Neutrophil (primary cell): ENCODE measurements at regions not wholly inside any gene's neighbourhood (a gene's known extent, or its start where the extent isn't known, plus 50 kb on each side); places are given as distances from the start of the nearest gene placed in this dataset.

Experiments used
- H3K27ac ChIP-seq: fragments of 200-600 bp; sonication (generic); 2 replicates; pipeline ENCODE4 v1.5.1; 2016; ENCODE audit warnings: mild to moderate bottlenecking, moderate library complexity
- H3K27me3 ChIP-seq: fragments of 200-600 bp; sonication (generic); 2 replicates; pipeline ENCODE4 v1.6.0; 2016; ENCODE audit warnings: mild to moderate bottlenecking
- H3K36me3 ChIP-seq: fragments of 200-600 bp; sonication (generic); 2 replicates; pipeline ENCODE4 v1.5.1; 2017
- H3K4me1 ChIP-seq, 2 experiments: fragments of 200-600 bp in 1 of 2; sonication (generic) in 1 of 2; 1 replicate in 1 of 2; 2 replicates in 1 of 2; pipeline versions ENCODE4 v1.5.1 to v1.6.1; 2013 to 2016; ENCODE audit warnings: low read depth in 1 of 2, low read length in 1 of 2, mild to moderate bottlenecking in 1 of 2, moderate library complexity in 1 of 2; ENCODE audit not compliant: control insufficient read depth in 1 of 2, insufficient read depth in 1 of 2
- H3K4me3 ChIP-seq, 2 experiments: fragments of 200-600 bp in 1 of 2; sonication (generic) in 1 of 2; 1 replicate in 1 of 2; 2 replicates in 1 of 2; pipeline ENCODE4 v1.5.1; 2013 to 2016; ENCODE audit warnings: low read depth in 1 of 2, low read length in 1 of 2, mild to moderate bottlenecking in 1 of 2, moderate library complexity in 1 of 2
- H3K9me3 ChIP-seq: fragments of 200-600 bp; sonication (generic); 2 replicates; pipeline ENCODE4 v1.5.1; 2016
- CTCF ChIP-seq: fragments of 200-600 bp; sonication (generic); IDR thresholded peaks from 2 replicates; pipeline ENCODE4 v1.5.1; 2016; ENCODE audit warnings: antibody characterized with exemption

DNA sequence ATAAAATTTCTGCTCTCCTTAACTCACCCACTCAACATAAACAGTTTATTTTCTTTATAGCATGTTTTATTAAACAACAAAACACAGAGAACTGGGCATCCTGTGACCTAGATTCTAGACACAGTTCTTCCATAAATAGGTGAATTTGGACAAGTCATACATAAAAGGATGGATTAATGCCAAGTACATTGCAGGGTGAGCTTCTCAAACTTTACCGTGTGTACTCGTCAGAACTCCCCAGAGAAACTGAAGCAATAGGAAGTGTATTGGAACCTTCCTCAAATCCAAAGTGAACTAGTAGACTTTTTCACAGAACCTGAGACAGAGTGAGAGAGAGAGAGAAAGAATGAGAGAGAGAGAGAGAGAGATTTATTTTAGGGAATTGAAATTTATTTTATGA lies 139.7 kb downstream of the CD47 start:
- Histone ChIP-seq H3K27me3 (peaks cover 13% of the 10 kb centered on the region), H3K4me3 (no peak overlapping the region), H3K27ac (no peak overlapping the region), H3K9me3 (no peaks in the 10 kb centered on the region), H3K4me1 (no peaks in the 10 kb centered on the region), H3K36me3 (no peaks in the 10 kb centered on the region)
- no peak for TF ChIP-seq CTCF

DNA sequence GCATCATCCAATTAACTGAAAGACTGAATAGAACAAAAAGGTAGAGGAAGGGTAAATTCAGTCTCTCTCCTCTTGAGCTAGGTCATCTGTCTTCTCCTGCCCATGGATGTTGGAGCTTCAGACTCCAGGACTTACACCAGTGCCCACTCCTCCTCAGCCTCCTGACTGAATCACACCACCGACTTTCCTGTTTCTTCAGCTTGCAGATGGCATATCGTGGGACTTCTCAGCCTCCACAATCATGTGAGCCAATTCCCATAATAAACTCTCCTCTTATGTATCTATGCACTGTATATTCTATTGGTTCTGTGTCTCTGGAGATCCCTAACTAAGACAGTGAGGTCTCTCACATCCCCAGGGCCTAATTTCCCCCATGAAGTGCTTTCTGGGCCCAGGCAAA lies 140.4 kb downstream of the CD47 start:
- Histone ChIP-seq H3K9me3 (no peaks in the 10 kb centered on the region), H3K4me3 (no peak overlapping the region), H3K4me1 (no peaks in the 10 kb centered on the region), H3K36me3 (no peaks in the 10 kb centered on the region), H3K27me3 (peaks cover 12% of the 10 kb centered on the region), H3K27ac (no peak overlapping the region)
- no peak for TF ChIP-seq CTCF

DNA sequence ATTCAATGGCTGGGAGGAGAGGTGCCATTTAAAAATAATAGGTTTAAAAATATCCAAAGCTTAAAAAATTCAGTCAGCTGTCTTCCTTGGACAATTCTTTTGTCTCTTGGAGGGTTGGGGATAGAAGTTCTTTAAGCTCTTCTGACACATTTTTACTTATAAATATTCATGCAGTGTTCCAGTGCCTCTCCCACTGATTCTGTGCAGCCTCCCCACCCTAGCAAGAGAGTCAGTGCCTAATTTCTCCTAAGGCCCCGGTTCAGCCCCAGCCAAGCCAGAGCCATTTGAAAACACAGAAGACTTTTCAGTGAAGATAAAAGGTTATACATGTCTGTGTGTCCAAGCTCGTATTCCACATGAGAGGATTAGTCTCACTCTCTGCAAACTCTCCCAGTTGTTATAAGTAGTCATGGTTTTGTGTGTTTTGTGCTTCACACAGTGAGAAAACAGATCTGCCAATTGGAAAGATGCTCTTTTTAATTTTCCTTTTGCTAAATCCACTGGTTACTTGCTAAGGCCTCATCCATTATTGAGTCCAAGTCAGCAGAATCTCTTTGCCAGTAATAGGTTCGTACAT lies 141.3 kb downstream of the CD47 start:
- Histone ChIP-seq H3K9me3 (no peaks in the 10 kb centered on the region), H3K36me3 (no peaks in the 10 kb centered on the region), H3K27ac (no peak overlapping the region), H3K4me3 (no peak overlapping the region), H3K27me3 (peaks cover 2% of the 10 kb centered on the region), H3K4me1 (no peaks in the 10 kb centered on the region)
- no peak for TF ChIP-seq CTCF

DNA sequence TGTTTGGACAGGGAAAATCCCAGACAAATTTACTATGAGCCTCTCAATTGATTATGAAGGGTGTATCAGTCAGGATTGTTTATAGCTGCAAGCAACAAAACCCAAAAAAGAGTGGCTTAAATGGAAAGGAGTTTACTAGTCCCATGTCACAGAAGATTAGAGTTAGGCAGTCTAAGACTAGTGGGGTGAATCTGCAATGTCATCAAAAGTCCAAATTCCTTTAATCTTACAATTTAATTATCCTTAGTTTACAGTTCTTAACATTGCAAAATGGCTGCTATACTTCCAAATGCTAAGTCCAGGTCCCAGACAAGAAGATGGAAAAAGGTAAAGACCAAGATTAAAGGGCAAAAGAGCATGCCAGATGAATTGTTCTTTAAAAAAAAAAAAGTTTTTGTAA lies 143.6 kb downstream of the CD47 start:
- no peak for TF ChIP-seq CTCF
- no peaks in the 10 kb centered on the region for H3K36me3 ChIP-seq
- H3K9me3 ChIP-seq: no peaks in the 10 kb centered on the region
- no peaks in the 10 kb centered on the region for H3K27me3 ChIP-seq
- no peak overlapping the region for H3K27ac ChIP-seq
- H3K4me1 ChIP-seq: no peaks in the 10 kb centered on the region
- H3K4me3 ChIP-seq: no peak overlapping the region

DNA sequence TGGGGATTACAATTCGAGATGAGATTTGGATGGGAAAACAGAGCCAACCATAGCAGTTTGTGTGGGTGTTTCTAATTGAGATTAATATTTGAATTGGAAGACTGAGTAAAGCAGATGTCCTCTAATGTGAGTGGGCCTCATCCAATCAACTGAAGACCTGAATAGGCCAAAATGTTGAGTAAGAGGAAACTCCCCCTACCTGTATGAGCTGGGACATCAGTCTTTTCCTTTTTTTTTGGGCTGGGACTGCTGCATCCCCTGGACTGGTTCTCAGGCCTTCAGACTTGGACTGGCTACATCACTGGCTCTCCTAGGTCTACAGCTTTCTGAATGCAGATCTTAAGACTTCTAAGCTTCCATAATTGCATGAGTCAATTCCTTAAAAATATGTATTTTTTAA lies 144.1 kb downstream of the CD47 start:
- no peak overlapping the region for H3K4me3 ChIP-seq
- no peak for TF ChIP-seq CTCF

More for the DNA sequence above, 144.1 kb downstream of the CD47 start:
- Histone ChIP-seq H3K4me1 (no peaks in the 10 kb centered on the region), H3K9me3 (no peaks in the 10 kb centered on the region), H3K27ac (no peak overlapping the region), H3K36me3 (no peaks in the 10 kb centered on the region), H3K27me3 (peaks cover 2% of the 10 kb centered on the region)
